GM21737 (cell line): ENCODE measurements at regions not wholly inside any gene's neighbourhood (a gene's known extent, or its start where the extent isn't known, plus 50 kb on each side); places are given as distances from the start of the nearest gene placed in this dataset.

Experiments used
- ATAC-seq: cut with Tn5 transposase; IDR thresholded peaks from one replicate; pipeline ENCODE4 v1.9.1; 2021; ENCODE audit warnings: mild to moderate bottlenecking, moderate library complexity; ENCODE audit not compliant: unreplicated experiment

DNA sequence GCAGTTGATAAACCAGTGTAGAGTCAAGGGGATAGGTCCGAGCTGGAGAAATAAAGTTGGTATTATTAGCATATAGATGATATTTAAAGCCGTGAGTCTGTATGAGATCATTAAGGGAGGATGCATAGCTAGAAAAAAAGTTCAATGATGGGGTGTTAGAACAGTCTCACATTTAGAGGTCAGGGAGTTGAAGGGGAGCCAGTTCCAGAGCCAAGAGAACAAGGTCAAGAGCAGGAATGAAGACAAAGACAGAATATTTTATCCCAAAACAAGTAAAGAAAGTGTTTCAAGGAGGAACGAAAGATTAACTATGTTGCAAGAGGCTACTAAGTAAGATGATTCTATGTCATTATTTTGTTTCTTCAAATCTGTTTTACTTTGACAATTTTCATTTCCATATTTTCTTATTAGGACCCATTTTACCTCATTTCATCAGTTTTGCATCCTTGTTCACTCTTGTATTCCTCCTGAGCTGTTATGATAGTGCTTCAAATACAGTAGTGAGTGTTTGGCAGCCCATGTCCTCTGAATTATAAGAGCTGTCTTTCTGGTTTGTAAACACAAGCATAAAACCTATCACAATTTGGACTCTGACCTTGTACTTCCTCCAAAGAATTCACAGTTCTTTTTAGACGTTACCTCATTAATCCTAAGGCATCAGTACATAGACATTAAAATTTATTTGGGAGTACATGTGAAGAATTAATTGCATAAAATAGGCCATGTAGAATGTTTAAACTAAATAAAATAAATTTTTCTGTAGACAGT lies 695.7 kb upstream of the NECTIN3 start:
- ATAC-seq: no peak

- ATAC-seq: no peak
These were observed 693.1 kb upstream of the NECTIN3 start for GRCh38 chr3:110378481-110378880.

GRCh38 chr3:110381992-110382391 lies 689.6 kb upstream of the NECTIN3 start:
- no peak for ATAC-seq

DNA sequence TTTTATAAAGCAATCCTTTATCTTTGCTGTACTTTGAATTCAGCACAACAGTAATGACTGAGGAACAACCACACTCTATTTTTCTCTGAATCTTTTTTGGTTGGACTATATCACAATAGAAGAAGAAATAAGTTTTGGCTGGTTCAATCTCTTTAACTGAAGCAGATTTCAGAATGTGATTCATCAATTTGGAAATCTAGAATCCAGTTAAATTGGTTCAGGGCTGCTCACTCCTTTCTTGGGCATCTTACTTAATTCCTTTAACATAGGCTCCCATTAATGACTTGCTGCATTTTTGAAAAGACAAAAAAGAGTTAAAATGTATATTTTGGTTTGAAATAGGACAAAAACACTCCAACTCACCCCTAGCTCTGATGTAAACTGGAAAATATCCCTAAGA lies 688.3 kb upstream of the NECTIN3 start:
- ATAC-seq: no peak

- no peak for ATAC-seq
These were observed 687.0 kb upstream of the NECTIN3 start for GRCh38 chr3:110384601-110385000.

DNA sequence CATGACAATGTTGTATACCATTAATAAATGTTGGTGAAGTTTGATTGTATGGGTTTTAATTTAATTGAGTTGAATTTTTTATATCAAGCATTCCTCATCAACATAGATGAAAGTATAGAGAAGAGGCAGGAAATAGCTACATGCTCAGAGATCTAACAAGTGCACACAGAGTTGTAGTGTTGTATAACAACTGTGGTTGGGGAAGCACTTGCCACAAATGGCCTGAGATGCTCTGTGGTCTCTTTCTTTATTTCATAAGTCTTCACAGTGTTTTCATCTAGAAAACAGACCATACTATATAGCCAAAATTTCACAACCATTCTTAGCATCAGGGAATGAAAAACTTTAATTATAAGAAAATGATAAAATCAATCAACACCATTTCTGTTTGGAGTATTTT lies 682.6 kb upstream of the NECTIN3 start:
- ATAC-seq: no peak

DNA sequence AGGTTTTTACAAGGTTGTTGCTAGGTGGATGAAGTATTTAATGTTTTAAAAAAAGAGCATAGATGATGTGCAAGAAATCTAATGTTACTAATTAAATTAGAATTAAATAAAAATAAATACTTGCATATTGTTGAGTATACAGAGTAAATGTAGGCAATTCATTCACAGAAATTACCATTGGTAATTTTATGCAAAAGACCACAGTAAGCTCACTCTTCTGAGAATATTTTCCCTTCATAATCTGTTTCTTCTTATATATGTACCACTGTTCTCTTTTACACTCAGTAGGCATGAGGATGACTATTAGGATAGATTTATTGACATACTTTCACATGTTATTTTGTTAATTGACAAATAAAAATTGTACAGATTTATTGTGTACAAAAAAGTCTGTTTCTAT lies 681.2 kb upstream of the NECTIN3 start:
- ATAC-seq: no peak

- no peak for ATAC-seq
These were observed 680.6 kb upstream of the NECTIN3 start for GRCh38 chr3:110391042-110391441.

- no peak for ATAC-seq
These were observed 679.8 kb upstream of the NECTIN3 start for GRCh38 chr3:110391640-110392395.

GRCh38 chr3:110393941-110394340 lies 677.7 kb upstream of the NECTIN3 start:
- ATAC-seq: no peak

- no peak for ATAC-seq
These were observed 674.5 kb upstream of the NECTIN3 start for GRCh38 chr3:110397115-110397514.

DNA sequence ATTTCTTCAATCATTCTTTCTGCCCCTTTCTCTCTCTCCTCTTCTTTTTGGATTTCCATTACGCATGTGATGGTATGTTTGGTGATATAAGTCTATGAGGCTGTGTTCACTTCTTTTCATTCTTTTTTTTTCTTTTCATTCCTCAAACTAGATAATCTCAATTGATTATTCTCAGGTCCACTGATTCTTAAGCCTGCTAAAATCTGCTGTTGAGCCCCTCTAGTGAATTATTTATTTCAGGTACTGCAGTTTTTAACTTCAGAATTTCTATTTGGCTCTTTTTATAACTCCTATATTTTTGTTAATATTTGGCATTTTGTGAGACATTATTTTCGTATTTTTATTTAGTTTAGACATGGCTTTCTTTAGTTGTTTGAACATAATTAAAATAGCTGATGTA lies 671.3 kb upstream of the NECTIN3 start:
- no peak for ATAC-seq

- no peak for ATAC-seq
These were observed 665.6 kb upstream of the NECTIN3 start for GRCh38 chr3:110405830-110406585.

DNA sequence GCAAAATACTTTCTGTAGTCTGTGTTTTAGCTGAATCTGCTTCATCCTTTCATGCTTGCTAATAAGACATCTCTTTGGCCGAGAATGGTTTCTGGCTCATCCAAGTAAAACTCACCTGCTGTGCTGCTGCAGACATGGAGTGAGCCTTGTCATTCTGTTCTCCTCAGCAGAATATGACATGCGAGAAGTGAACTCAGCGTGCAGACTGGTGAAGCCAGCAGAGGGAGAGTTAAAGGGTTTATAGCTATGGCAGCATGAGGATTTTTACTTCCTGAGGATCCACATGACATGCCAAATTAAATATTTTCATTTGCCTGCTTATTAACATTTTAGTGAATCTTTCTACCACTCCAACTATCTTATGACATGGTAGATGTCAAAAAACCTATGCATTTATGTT lies 658.4 kb upstream of the NECTIN3 start:
- ATAC-seq: no peak

DNA sequence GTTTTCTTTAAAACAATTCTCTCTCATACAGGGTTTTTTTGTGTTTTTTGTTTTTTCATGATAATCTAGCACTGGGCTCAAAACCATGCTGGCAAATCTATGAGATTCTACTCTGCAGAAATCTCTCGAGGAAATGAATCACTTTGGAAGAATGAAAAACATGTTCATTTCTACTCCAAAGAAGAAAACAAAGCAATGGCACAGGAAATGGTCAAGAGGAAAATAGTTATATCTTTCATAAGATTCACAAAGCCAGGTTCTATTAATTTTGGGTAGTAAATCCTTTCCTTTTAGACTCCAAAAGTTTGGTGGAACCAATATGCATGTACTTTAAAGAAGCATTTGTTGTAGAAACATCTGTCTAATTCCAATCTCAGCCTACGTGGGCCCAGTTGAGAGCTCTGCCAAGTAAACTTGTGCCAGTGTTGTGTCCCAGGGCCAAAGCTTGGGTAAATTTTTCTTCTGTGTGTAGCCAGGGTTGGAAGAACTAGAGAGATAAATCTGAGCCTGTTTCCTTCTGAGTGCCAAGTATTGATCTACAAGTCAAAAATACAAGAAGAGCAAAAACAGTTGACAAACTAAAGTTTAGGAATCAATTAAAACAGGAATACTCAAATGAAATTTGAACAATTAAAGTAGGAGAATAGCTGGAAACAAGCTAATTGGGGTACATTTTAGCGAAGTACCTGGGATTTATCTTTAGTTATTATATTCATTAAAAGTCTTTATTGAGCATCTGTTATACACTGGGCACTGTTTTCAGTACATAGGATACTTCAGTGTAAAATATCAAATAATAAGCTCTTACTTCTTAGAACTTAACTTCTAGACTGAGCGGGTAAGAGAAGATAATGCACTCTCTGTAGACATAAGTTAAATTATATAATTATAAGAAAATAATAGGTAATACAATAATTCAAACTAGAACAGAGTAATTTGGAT lies 657.5 kb upstream of the NECTIN3 start:
- no peak for ATAC-seq

DNA sequence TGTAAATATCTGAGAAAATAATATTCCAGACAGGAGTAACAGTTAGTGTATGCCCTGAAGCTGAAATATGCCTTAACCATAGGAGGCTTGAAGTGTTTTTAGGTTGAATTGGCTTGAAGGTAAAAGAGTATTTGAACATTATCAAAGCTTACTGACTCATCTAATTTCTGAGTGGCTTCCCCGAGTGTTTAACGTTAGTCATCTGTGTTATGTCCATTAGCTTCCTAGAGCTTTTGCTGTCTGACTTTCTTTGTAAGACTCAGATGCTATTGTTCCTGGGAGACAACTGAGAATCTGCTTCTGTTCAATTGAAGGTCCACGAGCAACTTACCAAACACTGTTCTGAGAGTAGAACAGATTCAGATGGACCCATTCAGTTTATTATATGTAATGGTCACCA lies 656.8 kb upstream of the NECTIN3 start:
- ATAC-seq: no peak

DNA sequence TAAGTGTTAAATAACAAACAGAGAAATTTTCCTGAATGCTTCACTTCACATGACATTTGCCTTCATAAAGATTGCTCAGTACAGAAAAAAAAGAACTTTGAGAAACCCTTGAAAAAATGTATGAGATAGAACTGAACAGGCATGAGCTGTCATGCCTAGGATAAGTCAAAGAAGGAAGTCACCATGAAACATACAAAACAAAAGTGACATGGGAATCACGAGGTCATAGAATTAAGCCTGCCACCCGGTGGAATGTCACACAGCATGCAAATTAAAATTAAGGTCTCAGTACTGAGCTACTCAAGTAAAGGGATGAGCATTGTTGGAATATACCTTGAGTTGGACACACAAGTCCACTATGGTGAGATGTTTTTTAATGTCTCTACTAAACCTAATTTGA lies 652.5 kb upstream of the NECTIN3 start:
- no peak for ATAC-seq

GRCh38 chr3:110419601-110420000 lies 652.0 kb upstream of the NECTIN3 start:
- ATAC-seq: no peak

- no peak for ATAC-seq
These were observed 651.4 kb upstream of the NECTIN3 start for GRCh38 chr3:110420158-110420641.

DNA sequence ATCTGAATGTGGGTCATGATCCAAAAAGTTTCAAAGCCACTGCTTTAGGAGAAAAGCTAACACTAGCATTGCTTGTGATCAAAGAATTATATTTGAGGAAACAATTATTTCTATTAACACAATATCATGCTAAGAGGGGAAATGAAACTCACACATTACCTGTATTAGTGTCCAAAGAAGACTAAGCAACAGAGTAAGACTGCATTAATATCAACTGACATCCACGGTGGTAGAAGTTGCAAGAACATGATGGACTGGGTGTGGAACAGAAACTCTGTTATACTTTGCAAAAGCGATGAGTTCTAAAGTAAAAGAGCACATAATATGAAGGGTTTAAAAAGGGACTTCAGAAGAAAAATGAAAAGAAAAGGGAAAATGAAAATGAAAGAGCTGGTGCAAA lies 648.3 kb upstream of the NECTIN3 start:
- ATAC-seq: no peak
